H1 (cell line): ENCODE measurements at regions not wholly inside any gene's neighbourhood (a gene's known extent, or its start where the extent isn't known, plus 50 kb on each side); places are given as distances from the start of the nearest gene placed in this dataset.

Experiments
- CHD2 ChIP-seq: IDR thresholded peaks from 2 replicates; pipeline ENCODE4 v1.6.1; 2012; ENCODE audit warnings: low read length, improper control_type of control experiment
- TF ChIP-seq, protein P1 (sequence below): IDR thresholded peaks from 2 replicates; pipeline ENCODE4 v1.6.1; 2011; ENCODE audit warnings: low read length, improper control_type of control experiment

- TF ChIP-seq, protein P1, sequence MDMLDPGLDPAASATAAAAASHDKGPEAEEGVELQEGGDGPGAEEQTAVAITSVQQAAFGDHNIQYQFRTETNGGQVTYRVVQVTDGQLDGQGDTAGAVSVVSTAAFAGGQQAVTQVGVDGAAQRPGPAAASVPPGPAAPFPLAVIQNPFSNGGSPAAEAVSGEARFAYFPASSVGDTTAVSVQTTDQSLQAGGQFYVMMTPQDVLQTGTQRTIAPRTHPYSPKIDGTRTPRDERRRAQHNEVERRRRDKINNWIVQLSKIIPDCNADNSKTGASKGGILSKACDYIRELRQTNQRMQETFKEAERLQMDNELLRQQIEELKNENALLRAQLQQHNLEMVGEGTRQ: no peak
- TF ChIP-seq CHD2: no peak
Measured at GRCh38 chr12:91863702-91864101, 281.9 kb downstream of the BTG1 start (continued).
